GM21576 (cell line): ENCODE measurements at regions not wholly inside any gene's neighbourhood (a gene's known extent, or its start where the extent isn't known, plus 50 kb on each side); places are given as distances from the start of the nearest gene placed in this dataset.
"Not testable (repeated sequence)": the region's sequence is repeated elsewhere in the genome, so short reads cannot be mapped to it uniquely, and the experiment has no call there.

Experiments
- ATAC-seq: cut with Tn5 transposase; IDR thresholded peaks from one replicate; pipeline ENCODE4 v1.9.1; 2021; ENCODE audit warnings: mild to moderate bottlenecking, moderate library complexity; ENCODE audit not compliant: unreplicated experiment

GRCh38 chr15:31217067-31217466 lies 109.6 kb upstream of the KLF13 start:
- no peak for ATAC-seq

GRCh38 chr15:31217566-31218270 lies 108.9 kb upstream of the KLF13 start:
- no peak for ATAC-seq

- no peak for ATAC-seq
These were observed 107.4 kb upstream of the KLF13 start for GRCh38 chr15:31219221-31219620.

DNA sequence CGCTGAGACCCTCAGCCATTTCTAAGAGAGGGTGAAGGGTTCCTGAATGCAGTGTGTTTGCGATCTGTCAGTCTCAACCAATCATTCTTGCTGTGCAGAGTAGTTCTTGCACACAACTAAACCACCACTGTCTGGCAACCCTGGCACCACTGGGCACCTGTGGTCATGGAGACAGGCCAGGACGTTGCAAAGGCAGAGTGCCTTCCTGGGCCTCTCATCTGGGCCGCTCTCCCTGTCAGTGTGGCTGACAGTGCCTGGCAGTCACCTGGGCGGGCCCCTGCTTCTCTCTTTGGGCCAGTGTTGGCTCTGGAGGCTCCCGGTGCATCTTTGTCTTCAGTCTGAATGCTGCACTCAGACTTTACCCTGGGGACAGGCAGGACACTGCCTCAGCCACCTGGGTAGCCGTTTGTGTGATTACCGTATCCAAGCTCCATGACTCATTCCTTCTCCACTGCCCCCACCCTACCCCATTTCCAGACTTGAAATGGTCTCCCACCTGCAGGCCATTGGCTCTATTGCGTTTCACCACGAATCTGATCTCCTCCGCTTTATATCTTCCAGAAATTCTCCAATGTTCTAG lies 104.6 kb upstream of the KLF13 start:
- no peak for ATAC-seq

GRCh38 chr15:31222773-31223341 lies 103.8 kb upstream of the KLF13 start:
- ATAC-seq, result no peak

- no peak for ATAC-seq
These were observed 102.9 kb upstream of the KLF13 start for GRCh38 chr15:31223478-31224350.

GRCh38 chr15:31224661-31225060 lies 102.0 kb upstream of the KLF13 start:
- ATAC-seq, result not testable (repeated sequence)

DNA sequence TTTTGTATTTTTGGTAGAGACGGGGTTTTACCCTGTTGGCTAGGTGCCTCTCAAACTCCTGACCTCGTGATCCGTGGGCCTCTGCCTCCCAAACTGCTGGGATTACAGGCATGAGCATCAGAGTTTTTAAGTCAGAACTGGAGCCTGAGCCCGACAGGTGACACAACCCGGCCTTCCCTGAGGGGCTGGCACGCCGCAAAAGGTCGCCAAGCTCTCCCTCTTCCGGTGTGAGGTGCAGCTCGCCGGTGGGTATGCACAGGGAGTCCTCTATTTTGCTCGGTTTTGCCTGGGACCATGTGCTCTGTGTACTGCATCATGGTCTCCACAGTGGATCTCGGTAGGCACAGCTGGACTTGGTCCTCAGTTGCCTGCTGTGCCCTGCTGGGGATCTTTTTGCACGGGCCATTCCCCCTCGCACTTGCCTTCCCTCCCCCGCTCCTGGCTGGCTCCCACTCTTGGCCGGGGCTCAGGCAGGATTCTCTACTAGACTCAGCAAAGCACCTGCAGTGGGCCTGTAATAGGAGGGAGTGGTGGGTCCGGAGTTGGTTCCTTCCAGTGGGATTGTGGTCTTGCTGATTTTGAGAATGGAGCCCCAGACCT lies 101.2 kb upstream of the KLF13 start:
- no peak for ATAC-seq

DNA sequence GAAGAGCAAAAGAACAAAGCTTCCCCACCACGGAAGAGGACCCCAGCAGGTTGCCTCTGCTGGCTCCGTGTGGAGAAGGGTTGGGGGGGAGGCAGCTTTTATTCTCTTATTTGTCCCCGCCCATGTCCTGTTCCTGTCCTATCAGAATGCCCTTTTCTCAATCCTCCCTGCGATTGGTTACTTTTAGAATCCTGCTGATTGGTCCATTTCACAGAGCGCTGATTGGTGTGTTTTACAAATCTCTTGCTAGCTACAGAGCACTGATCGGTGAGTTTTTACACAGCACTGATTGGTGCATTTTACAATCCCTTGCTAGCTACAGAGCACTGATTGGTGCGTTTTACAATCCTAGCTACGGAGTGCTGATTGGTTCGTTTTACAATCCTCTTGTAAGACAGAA lies 100.6 kb upstream of the KLF13 start:
- no peak for ATAC-seq

DNA sequence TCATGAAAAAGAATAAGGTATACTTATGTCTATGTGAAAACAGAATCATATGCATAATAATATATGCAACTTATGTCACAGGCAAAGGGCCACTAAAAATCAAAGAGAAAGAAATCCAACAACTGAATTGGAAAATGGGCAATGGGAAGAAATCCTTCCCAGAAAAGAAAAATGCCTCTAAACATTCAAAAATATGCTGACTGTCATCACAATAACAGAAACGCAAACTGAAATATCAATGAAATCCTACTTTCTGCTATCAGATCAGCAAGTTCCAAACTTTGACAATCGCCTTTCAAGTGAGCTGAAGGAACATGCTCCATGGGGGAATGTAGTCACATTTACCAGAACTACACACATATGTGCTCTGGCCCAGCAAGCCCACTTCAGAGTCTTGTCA lies 99.4 kb upstream of the KLF13 start:
- ATAC-seq, result no peak

DNA sequence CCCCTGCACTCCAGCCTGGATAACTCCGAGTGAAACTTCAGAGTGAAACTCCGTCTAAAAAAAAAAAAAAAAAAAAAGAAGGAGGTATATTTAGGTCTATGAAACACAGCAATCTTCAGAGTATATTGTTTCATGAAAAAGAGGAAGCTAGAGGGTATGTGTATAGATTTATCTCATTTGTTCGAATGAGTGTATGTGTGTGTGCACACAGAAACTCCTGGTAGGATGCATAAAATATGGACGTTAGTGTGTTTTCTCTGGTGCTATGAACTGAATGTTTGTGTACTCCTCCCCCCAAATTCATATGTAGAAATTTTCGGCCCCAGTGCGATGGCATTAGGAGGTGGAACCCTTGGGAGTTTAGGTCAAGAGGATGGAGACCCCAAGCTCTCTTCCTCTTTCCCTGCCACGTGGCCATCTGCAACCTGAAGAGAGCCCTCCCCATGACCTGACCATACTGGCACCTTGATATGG lies 98.6 kb upstream of the KLF13 start:
- no peak for ATAC-seq

DNA sequence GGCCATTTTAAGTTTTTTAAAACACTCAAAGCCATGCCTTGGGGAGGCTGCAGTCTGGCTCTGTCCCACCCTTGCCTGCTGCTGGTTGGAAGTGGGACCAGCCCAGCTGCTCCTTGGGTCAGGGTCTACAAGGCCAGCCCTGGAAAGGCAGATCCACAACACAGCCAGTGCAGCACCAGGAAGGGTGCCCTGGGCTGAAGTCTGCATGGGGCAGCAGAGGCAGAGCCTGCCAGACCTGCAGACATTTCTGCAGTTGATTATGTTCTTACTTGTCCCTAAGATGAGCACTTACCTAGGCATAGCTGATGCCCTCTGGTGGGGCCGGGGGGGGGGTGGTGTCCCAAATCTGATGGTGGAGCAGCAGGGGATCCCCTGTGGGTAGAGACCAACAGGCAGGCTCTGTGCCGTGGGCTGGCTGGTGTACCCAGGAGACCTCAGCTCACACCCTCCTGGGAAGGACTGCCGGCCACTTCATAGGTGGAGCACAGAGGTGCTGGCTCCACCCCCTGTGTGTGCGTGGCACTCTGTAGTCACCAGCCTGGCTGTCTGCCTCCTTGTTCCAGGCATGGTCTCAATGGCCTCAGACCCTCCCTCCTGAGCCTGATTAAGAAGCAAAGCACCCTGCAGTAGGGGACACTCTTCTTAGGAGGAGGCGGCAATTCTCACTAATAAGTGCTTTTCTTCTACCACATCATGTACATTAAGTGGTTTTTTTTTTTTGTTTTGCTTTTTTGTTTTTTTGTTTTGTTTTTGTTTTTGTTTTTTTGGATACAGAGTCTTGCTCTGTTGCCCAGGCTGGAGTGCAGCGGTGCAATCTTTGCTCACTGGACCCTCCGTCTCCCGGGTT lies 97.4 kb upstream of the KLF13 start:
- ATAC-seq, result peak; percentile 75

GRCh38 chr15:31230630-31231485 lies 95.8 kb upstream of the KLF13 start:
- ATAC-seq, result peak; percentile 70

- no peak for ATAC-seq
These were observed 91.8 kb upstream of the KLF13 start for GRCh38 chr15:31234815-31235214.

GRCh38 chr15:31235311-31236183 lies 91.1 kb upstream of the KLF13 start:
- ATAC-seq, result no peak

GRCh38 chr15:31236184-31237042 lies 90.2 kb upstream of the KLF13 start:
- ATAC-seq, result no peak

DNA sequence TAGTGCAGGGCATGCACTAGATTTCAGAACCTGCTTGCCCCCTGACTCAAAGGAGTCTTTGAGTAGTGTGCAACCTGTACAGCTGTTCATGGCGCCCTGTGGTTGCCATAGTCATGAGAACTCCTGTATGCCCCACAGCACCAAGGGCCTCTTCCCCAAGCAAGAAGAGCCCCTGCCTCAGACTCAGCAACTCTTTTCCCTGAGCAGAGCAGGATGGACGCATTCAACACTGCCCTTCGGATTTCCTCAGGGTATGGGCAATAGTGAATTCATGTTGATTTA lies 89.7 kb upstream of the KLF13 start:
- ATAC-seq, result no peak

DNA sequence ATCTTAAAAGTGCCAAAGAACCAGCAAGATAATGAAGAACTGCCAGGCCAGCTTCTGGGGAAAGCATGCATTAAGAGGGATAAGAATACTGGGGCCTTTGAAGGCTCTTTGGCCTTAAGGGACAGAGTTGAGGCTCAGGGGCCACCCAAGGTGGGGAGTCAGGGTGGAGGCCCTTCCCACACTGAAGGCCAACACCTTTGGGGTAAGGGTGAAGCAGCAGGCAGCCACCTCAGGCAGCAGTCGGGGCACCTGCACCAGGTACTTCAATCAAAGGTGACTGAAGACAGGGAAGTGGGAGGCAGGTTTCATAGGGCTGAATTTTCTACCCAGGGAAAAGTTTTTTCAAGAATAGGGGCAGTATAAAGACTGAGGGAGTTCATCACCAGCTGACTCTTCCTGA lies 87.7 kb upstream of the KLF13 start:
- no peak for ATAC-seq
